AG09319 (cell line): ENCODE measurements at regions not wholly inside any gene's neighbourhood (a gene's known extent, or its start where the extent isn't known, plus 50 kb on each side); places are given as distances from the start of the nearest gene placed in this dataset.

Experiments used
- DNase-seq: peaks from one replicate; pipeline ENCODE4 v3.0.0-alpha.2; 2010; ENCODE audit warnings: low read depth; ENCODE audit errors: extremely low read depth
- CTCF ChIP-seq: IDR thresholded peaks from 2 replicates; pipeline ENCODE4 v1.5.1; 2011; ENCODE audit warnings: low read depth, mild to moderate bottlenecking, inconsistent platforms, low read length, moderate library complexity

- DNase-seq, result no peak
- TF ChIP-seq CTCF, result no peak
Observed at GRCh38 chr5:68725905-68726683, 367.7 kb upstream of the SLC30A5 start.

- TF ChIP-seq CTCF, result no peak
- DNase-seq, result no peak
Observed at GRCh38 chr5:68727931-68728330, 365.9 kb upstream of the SLC30A5 start.

- DNase-seq, result no peak
- TF ChIP-seq CTCF, result no peak
Observed at GRCh38 chr5:68729678-68730077, 364.1 kb upstream of the SLC30A5 start.

GRCh38 chr5:68730220-68730978, 363.4 kb upstream of the SLC30A5 start:
- TF ChIP-seq CTCF, result no peak
- DNase-seq, result peak; percentile 38

GRCh38 chr5:68730979-68731654, 362.7 kb upstream of the SLC30A5 start:
- no peak for DNase-seq
- no peak for TF ChIP-seq CTCF

- no peak for DNase-seq
Observed at GRCh38 chr5:68732251-68732650, 361.6 kb upstream of the SLC30A5 start.

More at GRCh38 chr5:68732251-68732650, 361.6 kb upstream of the SLC30A5 start:
- no peak for TF ChIP-seq CTCF
